Transverse colon (tissue), 4 donors: ENCODE measurements at regions not wholly inside any gene's neighbourhood (a gene's known extent, or its start where the extent isn't known, plus 50 kb on each side); places are given as distances from the start of the nearest gene placed in this dataset.

Source experiments
- DNase-seq: peaks from one replicate; pipeline ENCODE4 v3.0.0-alpha.2; 2019
- H3K27ac ChIP-seq, 4 donors: fragments of 200-600 bp; sonication (generic); 2 replicates each; pipeline ENCODE4 v1.5.1; 2016 to 2018; ENCODE audit warnings: inconsistent platforms in 4 of 4
- H3K27me3 ChIP-seq: fragments of 200-600 bp; sonication (generic); 2 replicates; pipeline ENCODE4 v1.5.1; 2017; ENCODE audit warnings: inconsistent platforms
- H3K36me3 ChIP-seq, 4 donors: fragments of 200-600 bp; sonication (generic); 2 replicates each; pipeline ENCODE4 v1.5.1; 2017 to 2019; ENCODE audit warnings: inconsistent platforms in 4 of 4
- H3K4me1 ChIP-seq, 4 donors: fragments of 200-600 bp; sonication (generic); 2 replicates each; pipeline ENCODE4 v1.5.1; 2017 to 2020; ENCODE audit warnings: inconsistent platforms in 4 of 4
- H3K4me3 ChIP-seq, 4 donors: fragments of 200-600 bp; sonication (generic); 1 replicate in 1 of 4; 2 replicates in 3 of 4; pipeline versions ENCODE4 v1.5.1 to v1.6.1; 2017 to 2019; ENCODE audit warnings: inconsistent platforms in 4 of 4
- H3K9me3 ChIP-seq, 2 donors: fragments of 200-600 bp; sonication (generic); 2 replicates each; pipeline ENCODE4 v1.5.1; 2017 to 2019; ENCODE audit warnings: inconsistent platforms in 2 of 2
- CTCF ChIP-seq, 5 experiments: fragments of 200-600 bp in 3 of 5; fragments of 450-650 bp in 2 of 5; sonication (generic) in 3 of 5; IDR thresholded peaks; 1 replicate in 2 of 5; 2 replicates in 3 of 5; pipeline ENCODE4 v1.5.1; 2016 to 2017; ENCODE audit warnings: antibody characterized with exemption in 5 of 5, inconsistent platforms in 3 of 5, mild to moderate bottlenecking in 2 of 5, moderate library complexity in 1 of 5
- EP300 ChIP-seq: sonication (generic); formaldehyde crosslinking; IDR thresholded peaks from one replicate; pipeline ENCODE4 v1.6.1; 2017; ENCODE audit warnings: antibody characterized with exemption, low read depth
- POLR2A ChIP-seq: fragments of 450-650 bp; IDR thresholded peaks from one replicate; pipeline ENCODE4 v1.6.1; 2016; ENCODE audit warnings: antibody characterized with exemption, mild to moderate bottlenecking, moderate library complexity
- POLR2AphosphoS5 ChIP-seq, 3 donors: sonication (generic); formaldehyde crosslinking; IDR thresholded peaks; one replicate each; pipeline ENCODE4 v1.6.1; 2016; ENCODE audit warnings: antibody characterized with exemption in 3 of 3
- WGBS, 2 donors: methylation state at CpG; one replicate each; pipeline ENCODE4 v1.1.5; 2018; ENCODE audit warnings: low coverage in 1 of 2; 5-methylcytosine and 5-hydroxymethylcytosine counted together
- in situ Hi-C, 4 donors: fragments of 200-750 bp; cut with MboI; loops; one replicate each; pipeline versions ENCODE4 v1.15.0 to v1.15.1; 2017; ENCODE audit warnings: low sequenced_read_pairs in 3 of 4, low pct_ligation_motif_present in 1 of 4, low pct_unique_long_range_greater_than_20kb in 1 of 4
- intact Hi-C: fragments of 100-400 bp; cut with DNase I; formaldehyde crosslinking; loops from one replicate; pipeline ENCODE4 v1.15.1; 2023; ENCODE audit warnings: low total_unique reads

- intact Hi-C loops (no loop called here), in situ Hi-C loops (no loop called here)
- WGBS, 2 donors, result 76% methylated on average over 7 of the region's 7 CpGs; no CpG with 5 or more reads in 1 of the 2 donors
- H3K4me1 ChIP-seq, result no peaks in the 10 kb centered on the region
- H3K36me3 ChIP-seq, result no peaks in the 10 kb centered on the region
- DNase-seq, result no peak
- no peaks in the 10 kb centered on the region for H3K27me3 ChIP-seq
- H3K9me3 ChIP-seq, result no peaks in the 10 kb centered on the region
- no peak overlapping the region for H3K27ac ChIP-seq
- TF ChIP-seq POLR2AphosphoS5 (IDR thresholded peaks at IDR 0.05) (no peak), CTCF (IDR thresholded peaks at IDR 0.05) (no peak), POLR2A (no peak), EP300 (no peak)
- no peak overlapping the region for H3K4me3 ChIP-seq
Measured at GRCh38 chr6:33925210-33925609, 121.4 kb upstream of the MLN start.

- Histone ChIP-seq H3K27ac (no peak overlapping the region), H3K4me3 (no peak overlapping the region), H3K9me3 (no peaks in the 10 kb centered on the region), H3K4me1 (no peaks in the 10 kb centered on the region), H3K27me3 (no peaks in the 10 kb centered on the region), H3K36me3 (no peaks in the 10 kb centered on the region)
- DNase-seq, result no peak
- TF ChIP-seq POLR2A (no peak), EP300 (no peak), POLR2AphosphoS5 (IDR thresholded peaks at IDR 0.05) (no peak), CTCF (IDR thresholded peaks at IDR 0.05) (no peak)
- 100% methylated on average over 2 of the region's 4 CpGs; no CpG with 5 or more reads in 1 of the 2 donors for WGBS, 2 donors
- in situ Hi-C loops (no loop called here), intact Hi-C loops (no loop called here)
Measured at GRCh38 chr6:33924681-33925080, 120.9 kb upstream of the MLN start.

- intact Hi-C loops, result no loop called here
- Histone ChIP-seq H3K27me3 (no peaks in the 10 kb centered on the region), H3K36me3 (no peaks in the 10 kb centered on the region), H3K4me1 (no peaks in the 10 kb centered on the region), H3K9me3 (no peaks in the 10 kb centered on the region), H3K4me3 (no peak overlapping the region), H3K27ac (no peak overlapping the region)
- in situ Hi-C loops, result no loop called here
- WGBS, 2 donors, result 58 to 78% methylated on average over 2 to 7 of the region's 10 CpGs
- no peak for DNase-seq
- TF ChIP-seq POLR2A, result no peak
- TF ChIP-seq POLR2AphosphoS5 (IDR thresholded peaks at IDR 0.05), result no peak
- TF ChIP-seq EP300, result no peak
- no peak for TF ChIP-seq CTCF (IDR thresholded peaks at IDR 0.05)
Measured at GRCh38 chr6:33923857-33924514, 120.2 kb upstream of the MLN start.

GRCh38 chr6:33921745-33922144, 117.9 kb upstream of the MLN start:
- Histone ChIP-seq H3K9me3 (no peaks in the 10 kb centered on the region), H3K27me3 (no peaks in the 10 kb centered on the region), H3K27ac (no peak overlapping the region), H3K4me1 (no peaks in the 10 kb centered on the region), H3K4me3 (no peak overlapping the region), H3K36me3 (no peaks in the 10 kb centered on the region)
- DNase-seq, result no peak
- in situ Hi-C loops (no loop called here), intact Hi-C loops (no loop called here)
- 93 to 95% methylated on average over 2 to 5 of the region's 5 CpGs for whole genome bisulfite sequencing, 2 donors
- TF ChIP-seq POLR2AphosphoS5 (IDR thresholded peaks at IDR 0.05) (no peak), POLR2A (no peak), EP300 (no peak), CTCF (IDR thresholded peaks at IDR 0.05) (no peak)
